GM18520 (cell line): ENCODE measurements at regions not wholly inside any gene's neighbourhood (a gene's known extent, or its start where the extent isn't known, plus 50 kb on each side); places are given as distances from the start of the nearest gene placed in this dataset.
"Not testable (repeated sequence)": the region's sequence is repeated elsewhere in the genome, so short reads cannot be mapped to it uniquely, and the experiment has no call there.

Source experiments
- ATAC-seq: cut with Tn5 transposase; IDR thresholded peaks from one replicate; pipeline ENCODE4 v1.9.1; 2021; ENCODE audit not compliant: unreplicated experiment

DNA sequence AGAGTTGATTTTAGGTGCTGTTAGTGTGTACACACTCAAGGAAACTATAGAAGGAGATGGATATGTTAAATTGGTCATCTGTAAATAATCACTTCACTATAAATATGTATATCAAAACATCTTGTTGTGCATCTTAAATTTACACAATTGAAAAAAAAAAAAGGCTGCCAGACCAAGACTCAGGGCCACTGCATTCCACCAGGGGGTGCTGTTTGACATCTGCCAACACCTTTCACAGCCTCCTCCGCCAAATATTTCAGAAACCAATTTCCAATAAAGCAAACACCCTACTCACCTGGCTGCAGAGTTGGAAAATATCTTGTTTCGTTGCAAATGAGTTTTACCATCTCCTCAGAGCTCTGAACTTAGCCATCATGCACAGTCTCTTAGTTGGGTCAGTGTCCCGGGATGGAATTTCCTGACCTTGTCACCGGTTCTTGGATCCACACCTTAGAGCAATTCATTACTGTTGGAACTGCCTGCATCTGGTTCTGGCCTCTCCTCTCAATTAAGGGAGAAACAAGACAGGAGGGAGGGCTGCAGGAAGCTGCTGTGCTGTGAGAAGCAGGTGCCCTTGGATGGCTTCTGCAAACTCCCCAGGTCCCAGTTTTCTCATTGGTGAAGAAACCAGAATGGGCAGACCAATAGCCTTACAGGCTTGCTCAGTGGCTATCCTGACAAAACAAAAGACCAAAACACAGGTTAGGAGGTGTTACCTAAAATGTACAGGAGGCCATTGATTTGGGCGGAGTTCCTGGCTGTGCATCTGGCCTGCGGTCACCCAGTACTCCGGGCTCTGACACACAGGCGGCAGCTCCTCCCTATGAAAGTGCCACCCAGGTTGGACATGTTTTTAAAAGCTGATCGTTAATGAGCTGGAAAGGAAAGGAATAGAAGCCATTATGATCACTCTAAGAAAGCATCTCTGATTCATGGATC lies 746.6 kb downstream of the UQCRFS1 start:
- no peak for ATAC-seq

DNA sequence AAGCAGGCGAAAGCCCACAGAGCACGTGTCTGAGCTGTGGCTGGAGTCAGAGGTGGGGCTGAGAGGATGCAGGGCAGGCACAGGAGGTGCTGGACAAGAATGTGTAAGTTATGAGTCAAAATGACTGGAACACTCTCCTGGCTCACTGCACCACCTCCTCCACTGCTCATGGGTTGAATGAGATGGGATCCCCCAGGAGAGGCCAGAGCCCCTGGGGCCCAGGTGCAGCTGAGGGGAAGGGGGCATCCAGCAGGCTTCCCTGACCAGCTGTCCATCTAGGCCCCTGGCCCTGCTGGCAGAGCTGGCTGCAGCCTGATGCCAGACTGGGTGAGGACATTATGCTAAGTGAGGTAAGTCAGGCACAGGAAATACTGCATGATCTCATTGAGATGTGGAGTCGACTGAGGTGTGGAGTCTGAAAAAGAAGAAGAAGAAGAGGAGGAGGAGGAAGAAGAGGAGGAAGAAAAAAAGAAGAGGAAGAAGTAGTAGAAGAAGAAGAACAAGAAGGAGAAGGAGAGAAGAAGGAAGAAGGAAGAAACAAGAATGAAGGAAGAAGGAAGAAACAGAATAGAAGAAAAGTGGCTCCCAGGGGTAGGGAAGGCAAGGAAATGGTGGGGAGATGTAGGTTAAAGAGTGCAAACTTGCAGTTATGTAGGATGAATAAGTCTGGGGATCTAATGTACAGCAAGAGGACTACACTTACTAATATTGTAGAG lies 747.4 kb downstream of the UQCRFS1 start:
- no peak for ATAC-seq

DNA sequence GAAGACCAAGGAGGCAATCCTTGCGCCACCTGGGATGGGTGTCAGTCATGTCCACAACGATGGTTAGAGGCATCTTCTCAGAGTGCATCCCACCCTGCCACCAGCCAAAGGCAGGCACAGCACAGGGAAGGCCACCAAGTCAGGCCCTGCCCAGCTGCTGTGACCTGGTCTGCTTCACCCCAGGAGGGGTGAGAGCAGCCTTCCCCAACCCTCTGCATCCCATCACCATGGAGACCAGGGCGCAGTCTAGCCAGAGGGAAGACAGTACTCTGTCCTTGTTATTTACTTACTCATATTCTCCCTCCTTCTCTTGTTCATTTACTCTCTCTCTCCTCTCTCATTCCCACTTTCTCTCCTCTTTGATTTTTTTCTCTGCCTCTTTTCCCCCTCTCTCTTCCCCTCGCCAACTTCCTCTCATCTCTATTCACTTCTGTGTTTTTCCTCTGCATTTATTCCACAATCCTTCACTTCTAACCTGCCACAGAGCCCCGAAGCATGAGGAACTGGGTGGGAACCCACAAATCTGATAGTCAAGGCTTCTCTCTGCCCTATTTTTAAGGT lies 749.4 kb downstream of the UQCRFS1 start:
- no peak for ATAC-seq

DNA sequence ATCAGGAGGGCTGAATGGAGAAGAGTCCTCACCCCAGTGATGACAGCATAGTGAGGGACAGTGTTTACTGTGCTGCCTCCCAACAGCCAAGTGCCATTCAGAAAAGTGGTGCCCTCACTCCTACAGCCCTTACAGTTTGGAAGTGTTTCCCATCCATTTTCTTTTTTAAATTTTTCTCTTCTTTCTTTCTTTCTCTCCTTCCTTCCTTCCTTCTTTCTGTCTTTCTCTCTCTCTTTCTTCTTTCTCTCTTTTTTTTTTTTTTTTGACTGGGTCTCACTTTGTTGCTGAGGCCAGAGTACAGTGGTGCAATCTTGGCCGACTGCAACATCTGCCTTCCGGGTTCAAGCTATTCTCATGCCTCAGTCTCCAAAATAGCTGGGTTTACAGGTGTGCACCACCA lies 755.3 kb downstream of the UQCRFS1 start:
- no peak for ATAC-seq

DNA sequence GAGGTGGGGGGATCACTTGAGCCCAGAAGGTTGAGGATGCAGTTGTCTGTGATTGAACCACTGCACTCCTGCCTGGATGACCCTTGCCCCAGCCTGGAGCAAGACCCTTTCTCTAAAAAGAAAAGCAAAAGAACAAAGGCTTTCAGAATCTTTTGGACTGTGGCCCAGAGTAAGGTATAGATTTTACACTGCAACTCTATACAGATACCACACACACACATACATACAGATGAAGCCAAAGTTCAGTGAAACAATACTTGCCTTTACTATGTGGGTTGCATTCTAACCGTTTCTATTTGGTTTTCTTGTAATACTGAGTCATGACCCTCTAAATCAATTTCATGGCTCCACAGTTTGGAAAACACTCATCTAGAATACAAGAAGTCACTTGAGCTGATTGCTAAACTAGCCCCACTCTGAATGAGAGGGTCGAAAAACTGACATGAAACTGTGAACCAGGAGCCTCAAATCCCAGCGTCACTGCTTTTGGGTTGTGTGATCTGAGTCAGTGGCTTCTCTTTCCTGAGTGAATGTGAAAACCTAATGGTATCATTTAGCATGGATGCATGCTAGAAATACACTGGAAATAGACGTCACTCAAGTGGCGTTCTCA lies 756.1 kb downstream of the UQCRFS1 start:
- no peak for ATAC-seq

DNA sequence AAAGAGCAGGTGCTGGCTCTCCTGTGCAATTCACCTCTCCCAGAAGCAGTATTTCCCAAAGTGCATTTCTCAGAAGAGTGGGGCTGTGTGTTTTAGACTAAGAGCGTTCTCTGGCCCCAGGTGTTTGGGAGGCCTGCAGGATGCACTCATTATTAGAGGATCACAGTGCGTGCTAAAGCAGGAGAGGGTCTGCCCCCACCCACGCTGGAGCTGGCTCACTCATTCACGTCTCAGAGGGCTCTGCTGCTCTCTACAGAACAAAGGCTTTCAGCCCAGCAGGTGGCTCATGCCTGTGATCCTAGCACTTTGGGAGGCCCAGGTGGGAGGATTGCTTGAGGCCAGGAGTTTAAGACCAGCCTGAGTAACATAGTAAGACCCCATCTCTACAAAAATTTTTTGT lies 756.7 kb downstream of the UQCRFS1 start:
- ATAC-seq: no peak

DNA sequence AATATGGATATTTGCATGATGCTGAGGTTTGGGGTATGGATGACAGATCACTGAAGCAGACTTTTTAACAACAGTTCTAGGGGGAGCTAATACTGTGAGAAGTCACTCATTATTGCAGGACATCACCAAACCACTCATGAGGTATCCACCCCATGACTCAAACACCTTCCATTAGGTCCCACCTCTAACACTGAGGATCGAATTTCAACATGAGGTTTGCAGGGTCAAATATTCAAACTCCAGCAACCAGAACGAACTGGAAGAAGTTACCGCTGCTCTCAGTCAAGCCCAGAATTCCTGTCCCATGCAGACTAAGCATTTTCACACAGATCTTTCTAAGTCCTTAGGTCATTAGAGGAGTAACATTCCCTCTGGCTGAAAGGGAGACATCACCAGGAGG lies 758.9 kb downstream of the UQCRFS1 start:
- ATAC-seq: no peak

DNA sequence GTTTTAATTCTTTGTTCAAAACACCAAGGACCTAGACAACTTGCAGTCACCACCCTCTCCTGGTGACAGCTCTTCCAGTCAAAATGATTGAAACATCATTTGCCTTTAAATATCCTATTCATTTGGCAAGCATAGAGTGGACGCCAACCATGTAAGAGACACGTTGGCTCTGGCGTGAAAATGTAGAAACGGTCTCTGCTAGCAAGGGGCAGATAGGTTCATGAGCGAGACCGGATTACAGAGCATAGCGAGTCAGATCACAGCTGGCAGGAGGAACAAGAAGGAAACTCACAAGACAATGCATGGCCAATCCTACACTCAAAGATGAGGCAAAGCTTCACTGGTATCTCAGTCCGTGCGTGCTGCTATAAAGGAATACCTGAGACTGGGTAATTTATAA lies 759.5 kb downstream of the UQCRFS1 start:
- no peak for ATAC-seq

DNA sequence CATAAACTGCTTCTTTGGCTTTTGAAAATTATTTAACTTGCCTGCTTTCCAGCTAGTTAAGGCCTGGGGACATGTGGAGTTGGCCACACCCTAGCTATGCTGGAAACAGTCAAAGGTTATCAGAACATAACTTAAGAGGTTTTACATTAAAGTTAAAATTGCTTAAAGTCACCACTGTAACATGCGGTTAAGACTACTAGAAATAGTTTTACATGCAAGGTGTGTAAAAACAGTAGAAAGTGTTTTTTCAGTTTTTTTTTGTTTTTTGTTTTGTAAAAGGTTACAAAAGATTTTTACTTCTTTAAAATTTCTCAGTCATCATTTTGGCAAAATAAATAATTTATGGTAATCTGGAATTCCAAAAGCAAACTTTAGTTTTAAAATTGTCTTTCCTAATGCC lies 763.1 kb downstream of the UQCRFS1 start:
- ATAC-seq: no peak

DNA sequence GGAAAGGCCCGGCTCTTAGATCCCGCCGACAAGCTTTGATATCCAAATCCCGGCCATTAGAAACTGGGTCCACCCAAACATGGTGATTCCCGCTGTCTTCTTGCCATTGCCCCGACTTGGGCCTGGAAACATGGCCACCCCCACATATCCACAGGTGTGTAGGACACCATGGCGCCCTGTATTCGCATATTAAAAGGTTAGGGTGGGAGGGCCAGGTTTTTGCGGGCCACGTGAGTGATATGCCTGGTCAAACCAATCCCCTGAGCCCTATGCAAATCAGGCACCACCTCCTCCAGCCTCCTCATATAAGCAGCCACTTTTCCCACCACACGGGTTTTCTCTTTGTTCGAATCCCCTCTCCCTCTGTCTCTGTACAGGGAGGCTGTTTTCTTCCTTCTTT lies 766.4 kb downstream of the UQCRFS1 start:
- ATAC-seq: no peak

DNA sequence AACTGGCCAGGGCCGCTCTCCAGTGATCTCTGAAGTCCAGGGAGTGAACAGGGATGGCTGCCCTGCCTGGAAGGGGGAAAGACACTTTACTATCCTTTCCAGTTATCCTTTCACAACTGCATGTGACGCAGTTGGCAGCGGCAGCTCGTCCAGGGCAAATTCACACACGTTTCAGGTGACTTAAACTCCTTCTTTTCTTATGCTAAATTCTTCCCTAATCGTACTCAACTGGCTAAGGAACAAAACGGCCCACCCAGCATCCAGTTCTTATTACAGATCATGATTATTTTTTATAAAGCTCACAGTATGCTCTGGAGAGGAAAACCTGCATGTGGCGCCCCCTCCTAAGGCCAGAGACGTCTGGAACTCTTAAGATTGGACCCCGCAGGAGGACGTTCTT lies 767.1 kb downstream of the UQCRFS1 start:
- no peak for ATAC-seq

DNA sequence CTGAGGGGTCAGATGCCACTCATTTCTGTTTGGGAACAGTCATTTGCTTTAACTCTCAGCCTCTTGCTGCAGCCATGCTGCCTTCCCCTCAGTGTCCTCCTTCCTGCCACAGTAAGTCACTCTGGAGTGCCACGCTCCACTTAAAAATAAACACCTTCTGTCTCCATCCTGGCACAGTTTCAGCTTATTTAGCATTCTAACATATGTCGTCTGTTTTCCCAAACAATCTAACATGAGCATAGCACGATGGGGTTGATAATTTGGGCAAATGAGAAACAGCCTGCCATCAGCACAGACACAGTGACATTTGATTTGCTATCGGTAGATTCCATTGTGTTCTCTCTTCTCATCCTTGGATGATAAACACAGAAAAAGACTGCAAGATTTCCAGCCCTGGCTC lies 768.6 kb downstream of the UQCRFS1 start:
- no peak for ATAC-seq

DNA sequence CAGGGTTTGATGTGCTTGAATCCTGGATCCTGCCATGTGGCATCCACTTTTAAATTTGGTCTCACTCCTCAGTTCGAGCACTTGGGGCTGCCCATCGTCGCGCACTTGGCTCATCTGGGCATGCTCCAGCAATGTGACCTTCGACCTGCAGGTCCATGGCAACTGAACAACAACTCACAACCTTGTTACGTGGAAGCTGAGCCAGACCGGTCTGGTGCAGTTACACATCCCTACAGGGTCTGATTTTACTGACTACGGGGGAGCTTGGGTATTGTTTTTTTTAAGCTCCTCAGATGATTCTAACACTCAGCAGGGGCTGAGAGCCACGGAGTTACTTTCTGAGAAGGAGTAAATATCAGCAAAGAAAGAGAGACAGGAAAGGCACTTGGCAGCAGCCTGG lies 769.6 kb downstream of the UQCRFS1 start:
- ATAC-seq: no peak

DNA sequence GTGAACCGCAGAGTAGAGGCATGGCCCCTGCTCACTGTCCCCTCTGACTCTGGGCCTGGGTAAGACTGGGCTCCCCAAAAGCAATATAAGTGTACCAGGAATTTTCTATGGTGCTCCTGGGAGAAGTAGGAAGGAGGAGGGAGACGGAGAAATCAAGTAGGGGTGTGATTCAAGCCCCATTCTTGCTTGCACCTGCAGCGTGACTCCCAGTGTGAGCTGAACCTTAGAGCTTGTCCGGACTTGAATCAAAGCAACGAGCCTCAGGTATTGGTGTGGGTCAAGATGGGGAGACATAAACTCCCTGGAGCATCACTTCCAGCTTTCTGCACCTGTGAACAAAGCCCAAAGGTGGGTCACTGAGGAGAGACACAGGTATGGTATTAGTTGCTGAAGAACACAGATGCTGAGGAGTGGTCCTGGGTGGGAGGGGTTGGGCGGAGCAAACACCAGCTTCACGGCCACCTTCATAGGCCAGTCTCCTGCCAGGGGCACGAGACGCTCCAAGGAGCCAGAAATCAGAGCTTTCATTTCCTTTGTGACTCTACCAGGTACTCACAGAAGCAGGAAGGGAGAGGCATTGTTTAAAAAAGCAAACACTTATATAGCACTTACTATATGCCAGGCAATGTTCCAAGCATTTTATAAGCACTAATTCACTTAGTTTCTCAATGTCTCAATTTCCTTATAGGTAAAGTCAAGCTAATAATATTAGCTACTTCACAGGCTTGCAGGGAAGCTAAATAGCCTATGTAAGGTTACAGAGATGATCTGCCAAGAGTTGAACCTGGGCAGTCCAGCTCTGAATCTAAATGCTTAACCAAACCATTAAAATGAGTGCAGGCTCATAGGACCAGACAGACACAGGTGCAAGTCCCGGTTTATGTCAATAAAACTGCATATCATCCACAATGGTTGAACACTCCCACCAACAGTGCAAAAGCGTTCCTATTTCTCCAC lies 775.3 kb downstream of the UQCRFS1 start:
- no peak for ATAC-seq

DNA sequence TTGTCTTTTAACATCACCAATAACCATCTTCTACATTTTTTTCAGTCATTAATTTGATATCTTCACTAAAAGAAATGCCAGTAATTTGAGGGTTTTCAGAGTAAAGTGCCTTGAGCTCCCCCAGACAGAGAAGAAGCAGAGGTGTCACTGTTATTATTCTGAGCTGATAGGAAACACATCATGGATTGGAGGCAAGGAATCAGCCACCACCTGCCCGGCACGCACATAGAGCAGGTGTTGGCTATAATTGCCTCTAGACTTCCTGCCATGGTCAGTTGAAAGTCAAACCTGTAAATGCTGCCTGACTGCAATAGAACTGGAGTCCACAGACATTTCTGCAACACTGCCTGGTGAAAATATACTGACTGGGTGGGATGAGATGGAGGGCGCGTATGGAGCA lies 776.6 kb downstream of the UQCRFS1 start:
- no peak for ATAC-seq

DNA sequence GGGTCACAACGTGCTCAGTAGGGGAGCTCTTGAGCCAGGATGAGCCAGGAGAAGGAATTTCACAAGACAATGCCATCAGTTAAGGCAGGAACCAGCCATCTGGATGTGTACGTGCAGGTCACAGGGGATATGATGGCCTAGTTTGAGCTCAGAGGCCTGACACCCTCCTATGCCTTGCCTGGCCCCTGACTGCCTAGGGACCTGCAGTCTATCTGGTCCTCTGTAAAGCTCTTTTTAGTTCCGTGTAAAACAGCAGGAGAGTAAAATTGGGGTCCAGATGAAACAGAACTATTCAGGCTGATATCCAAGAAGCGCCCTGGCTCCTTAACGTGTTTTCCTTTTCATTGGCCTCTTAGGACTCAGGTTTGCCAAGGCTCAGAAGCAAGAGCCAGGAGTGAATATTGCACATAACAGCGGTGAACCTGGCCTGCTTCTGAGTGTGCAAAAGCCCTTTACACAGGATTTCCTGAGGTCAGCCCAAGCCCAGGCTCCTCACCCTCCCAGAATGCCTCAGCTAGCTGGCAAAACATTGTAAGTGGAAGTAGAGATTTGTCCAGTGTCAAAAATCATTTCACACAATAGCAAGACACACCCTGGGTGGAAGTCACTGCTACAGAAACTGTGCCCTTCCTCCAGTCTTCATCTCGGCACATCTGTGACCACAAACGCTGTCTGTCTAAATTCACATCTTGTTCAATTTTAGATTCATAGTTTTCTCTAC lies 777.2 kb downstream of the UQCRFS1 start:
- ATAC-seq: no peak

DNA sequence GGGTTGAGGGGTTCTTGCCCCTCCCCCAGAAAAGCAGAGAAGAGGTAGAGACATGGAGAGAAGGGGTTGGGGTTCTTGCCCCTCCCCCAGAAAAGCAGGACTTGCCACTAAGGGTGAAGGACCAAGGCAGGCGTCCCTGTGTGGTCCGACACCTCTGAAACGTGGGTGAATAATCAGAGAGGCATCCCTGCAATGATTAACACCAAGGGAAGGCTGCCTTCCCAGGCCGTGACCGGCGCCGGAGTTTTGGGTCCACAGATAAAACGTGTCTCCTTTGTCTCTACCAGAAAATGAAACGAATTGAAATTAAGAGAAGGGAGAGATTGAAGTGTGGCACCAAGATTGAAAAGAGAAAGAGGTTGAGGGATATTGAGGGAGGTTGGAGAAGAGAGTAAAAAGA lies 778.2 kb downstream of the UQCRFS1 start:
- not testable (repeated sequence) for ATAC-seq

DNA sequence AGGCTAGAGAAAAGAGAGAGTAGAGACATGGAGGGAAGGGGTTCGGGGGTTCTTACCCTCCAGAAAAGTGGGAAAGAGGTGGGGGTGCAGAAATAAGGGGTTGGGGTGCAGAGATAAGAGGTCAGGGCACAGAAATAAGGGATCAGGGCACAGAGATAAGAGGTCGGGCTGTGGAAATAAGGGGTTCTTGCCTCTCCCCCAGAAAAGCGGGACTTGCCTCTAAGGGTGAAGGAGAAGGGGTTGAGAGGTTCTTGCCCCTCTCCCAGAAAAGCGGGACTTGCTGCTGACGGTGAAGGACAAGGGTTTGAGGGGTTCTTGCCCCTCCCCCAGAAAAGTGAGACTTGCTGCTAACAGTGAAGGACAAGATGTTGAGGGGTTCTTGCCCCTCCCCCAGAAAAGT lies 778.6 kb downstream of the UQCRFS1 start:
- not testable (repeated sequence) for ATAC-seq

DNA sequence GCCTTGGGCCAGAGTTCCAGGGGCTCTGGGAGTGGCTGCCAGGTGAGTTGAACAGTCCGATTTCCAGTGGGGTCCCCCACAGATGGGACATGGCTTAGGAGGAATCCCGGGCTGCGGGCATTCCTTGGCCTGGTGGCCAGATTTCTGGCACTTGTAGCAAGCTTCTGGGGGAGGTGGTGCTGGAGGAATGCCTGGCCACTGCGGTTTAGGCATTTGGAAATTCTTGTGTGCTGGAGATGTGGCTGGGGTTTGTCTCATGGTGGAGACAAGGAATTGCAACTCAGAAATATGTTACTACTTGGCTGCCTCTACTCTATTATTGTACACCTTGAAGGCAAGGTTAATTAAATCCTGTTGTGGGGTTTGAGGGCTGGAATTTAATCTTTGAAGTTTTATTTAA lies 779.8 kb downstream of the UQCRFS1 start:
- not testable (repeated sequence) for ATAC-seq

DNA sequence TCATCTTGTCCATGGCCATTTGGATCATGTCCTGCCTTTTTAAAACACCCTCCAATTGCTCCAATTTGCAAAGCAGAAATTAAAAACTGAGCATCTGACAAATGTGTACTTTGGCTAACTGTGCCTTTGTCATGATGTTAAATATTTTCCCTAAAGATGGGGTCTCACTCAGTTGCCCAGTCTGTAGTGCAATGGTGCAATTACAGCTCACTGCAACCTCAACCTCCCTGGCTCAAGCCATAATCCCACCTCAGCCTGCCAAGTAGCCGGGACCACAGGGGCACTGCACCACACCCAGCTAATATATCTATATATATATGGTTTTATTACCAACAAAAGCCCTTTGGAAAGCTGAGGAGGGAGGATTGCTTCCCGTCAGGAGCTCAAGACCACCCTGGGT lies 782.7 kb downstream of the UQCRFS1 start:
- ATAC-seq: no peak
